Endodermal cell (in vitro differentiated cells): ENCODE measurements at regions not wholly inside any gene's neighbourhood (a gene's known extent, or its start where the extent isn't known, plus 50 kb on each side); places are given as distances from the start of the nearest gene placed in this dataset.

Experiments
- DNase-seq: peaks from one replicate; pipeline ENCODE4 v3.0.0-alpha.2; 2017
- H3K27ac ChIP-seq: 2 replicates; pipeline ENCODE4 v1.5.1; 2013; ENCODE audit warnings: mild to moderate bottlenecking, low read depth, low read length, moderate library complexity
- H3K27me3 ChIP-seq: 2 replicates; pipeline ENCODE4 v1.6.1; 2013; ENCODE audit warnings: mild to moderate bottlenecking, low read length, moderate library complexity; ENCODE audit not compliant: insufficient read depth, control insufficient read depth, poor library complexity, severe bottlenecking
- H3K36me3 ChIP-seq: 2 replicates; pipeline ENCODE4 v1.7.0; 2013; ENCODE audit warnings: mild to moderate bottlenecking, low read length, moderate library complexity; ENCODE audit not compliant: control insufficient read depth, insufficient read depth
- H3K4me1 ChIP-seq: one replicate; pipeline ENCODE4 v1.7.0; 2013; ENCODE audit warnings: low read length; ENCODE audit not compliant: control insufficient read depth, insufficient read depth
- H3K4me3 ChIP-seq: 2 replicates; pipeline ENCODE4 v1.5.1; 2013; ENCODE audit warnings: mild to moderate bottlenecking, low read length, moderate library complexity
- H3K9ac ChIP-seq: 2 replicates; pipeline ENCODE4 v1.6.1; 2013; ENCODE audit warnings: mild to moderate bottlenecking, low read length, moderate library complexity; ENCODE audit not compliant: poor library complexity, severe bottlenecking; ENCODE audit errors: extremely low read depth
- H3K9me3 ChIP-seq: 2 replicates; pipeline ENCODE4 v1.6.1; 2013; ENCODE audit warnings: mild to moderate bottlenecking, low read length, moderate library complexity; ENCODE audit not compliant: control insufficient read depth
- H3K27ac Mint-ChIP-seq: 2 replicates; pipeline ENCODE4 v1.8.0; 2020; ENCODE audit warnings: mixed read lengths
- H3K27me3 Mint-ChIP-seq: 2 replicates; pipeline ENCODE4 v1.8.0; 2021; ENCODE audit warnings: mild to moderate bottlenecking, mixed read lengths; ENCODE audit not compliant: insufficient read depth
- H3K36me3 Mint-ChIP-seq: 2 replicates; pipeline ENCODE4 v1.8.0; 2020; ENCODE audit warnings: low read depth, mixed read lengths
- H3K4me1 Mint-ChIP-seq: 2 replicates; pipeline ENCODE4 v1.8.0; 2020; ENCODE audit warnings: mixed read lengths
- H3K4me3 Mint-ChIP-seq: 2 replicates; pipeline ENCODE4 v1.8.0; 2020; ENCODE audit warnings: mild to moderate bottlenecking, moderate library complexity, mixed read lengths
- H3K9me3 Mint-ChIP-seq: 2 replicates; pipeline ENCODE4 v1.8.0; 2020; ENCODE audit warnings: mild to moderate bottlenecking, mixed read lengths
- WGBS, 2 experiments: methylation state at CpG; one replicate each; pipeline versions ENCODE4 v1.1.5 to v1.1.7; 2013; ENCODE audit warnings: missing lambda C conversion rate in 2 of 2, mixed read lengths in 1 of 2; ENCODE audit not compliant: insufficient coverage in 1 of 2, insufficient read length in 1 of 2; 5-methylcytosine and 5-hydroxymethylcytosine counted together
- TF ChIP-seq, protein P1 (sequence below): fragments of 200-600 bp; sonication (generic); conservative IDR thresholded peaks from 2 replicates; pipeline ENCODE4 v1.5.0; 2021; ENCODE audit warnings: antibody characterized with exemption, mild to moderate bottlenecking

DNA sequence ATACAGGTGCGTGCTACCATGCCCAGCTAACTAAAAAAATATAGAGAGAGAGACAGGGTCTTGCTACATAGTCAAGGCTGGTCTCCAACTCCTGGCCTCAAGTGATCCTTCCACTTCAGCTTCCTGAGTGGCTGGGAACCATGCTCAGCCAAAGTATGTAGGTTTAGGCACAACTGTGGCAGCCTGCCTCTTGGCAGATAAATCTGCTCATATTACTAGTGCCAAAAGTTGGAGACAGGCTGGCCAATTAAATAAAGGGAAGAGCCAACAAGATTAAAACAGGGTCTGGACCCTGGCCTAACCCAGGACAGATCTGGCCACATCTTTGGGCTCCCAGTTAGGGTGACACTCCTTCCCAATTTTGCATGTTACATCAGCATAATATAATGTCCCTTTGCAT lies 151.7 kb downstream of the CBLN1 start:
- H3K27me3 Mint-ChIP-seq, result peaks cover 14% of the 10 kb centered on the region
- H3K36me3 ChIP-seq, result no peaks in the 10 kb centered on the region
- no peaks in the 10 kb centered on the region for H3K4me1 ChIP-seq
- H3K4me3 Mint-ChIP-seq, result no peak overlapping the region
- no peaks in the 10 kb centered on the region for H3K36me3 Mint-ChIP-seq
- no peaks in the 10 kb centered on the region for H3K9me3 Mint-ChIP-seq
- 93% methylated on average over 1 of the region's 1 CpG; no CpG with 5 or more reads in 1 of the 2 experiments for WGBS, 2 experiments
- H3K27ac ChIP-seq, result no peak overlapping the region
- H3K4me1 Mint-ChIP-seq, result peaks cover 3% of the 10 kb centered on the region
- H3K27ac Mint-ChIP-seq, result no peak overlapping the region
- no peak overlapping the region for H3K4me3 ChIP-seq
- no peak overlapping the region for H3K9ac ChIP-seq
- TF ChIP-seq, protein P1, sequence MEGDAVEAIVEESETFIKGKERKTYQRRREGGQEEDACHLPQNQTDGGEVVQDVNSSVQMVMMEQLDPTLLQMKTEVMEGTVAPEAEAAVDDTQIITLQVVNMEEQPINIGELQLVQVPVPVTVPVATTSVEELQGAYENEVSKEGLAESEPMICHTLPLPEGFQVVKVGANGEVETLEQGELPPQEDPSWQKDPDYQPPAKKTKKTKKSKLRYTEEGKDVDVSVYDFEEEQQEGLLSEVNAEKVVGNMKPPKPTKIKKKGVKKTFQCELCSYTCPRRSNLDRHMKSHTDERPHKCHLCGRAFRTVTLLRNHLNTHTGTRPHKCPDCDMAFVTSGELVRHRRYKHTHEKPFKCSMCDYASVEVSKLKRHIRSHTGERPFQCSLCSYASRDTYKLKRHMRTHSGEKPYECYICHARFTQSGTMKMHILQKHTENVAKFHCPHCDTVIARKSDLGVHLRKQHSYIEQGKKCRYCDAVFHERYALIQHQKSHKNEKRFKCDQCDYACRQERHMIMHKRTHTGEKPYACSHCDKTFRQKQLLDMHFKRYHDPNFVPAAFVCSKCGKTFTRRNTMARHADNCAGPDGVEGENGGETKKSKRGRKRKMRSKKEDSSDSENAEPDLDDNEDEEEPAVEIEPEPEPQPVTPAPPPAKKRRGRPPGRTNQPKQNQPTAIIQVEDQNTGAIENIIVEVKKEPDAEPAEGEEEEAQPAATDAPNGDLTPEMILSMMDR, result no peak
- no peaks in the 10 kb centered on the region for H3K9me3 ChIP-seq
- no peak for DNase-seq
- H3K27me3 ChIP-seq, result peaks cover 11% of the 10 kb centered on the region

DNA sequence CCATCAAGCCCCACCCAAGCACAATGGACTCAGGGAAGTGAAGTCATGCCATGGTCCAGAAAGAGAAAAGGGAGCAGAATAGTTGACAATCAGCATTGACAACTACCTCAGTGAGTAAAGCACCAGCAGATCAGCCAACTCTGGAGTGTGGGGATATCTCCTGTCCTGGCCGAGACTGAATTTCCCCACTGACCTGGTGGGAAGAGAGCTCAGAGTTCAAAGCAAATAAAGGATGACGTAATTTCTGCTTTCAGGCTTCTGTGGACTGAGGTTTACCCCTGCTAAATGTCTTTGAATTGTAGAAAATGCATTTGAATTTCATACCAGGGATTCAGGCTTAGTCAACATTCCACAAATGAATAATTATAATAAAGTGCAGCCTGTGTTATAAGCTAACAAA lies 152.9 kb downstream of the CBLN1 start:
- H3K27ac Mint-ChIP-seq, result no peak overlapping the region
- H3K4me1 Mint-ChIP-seq, result peaks cover 3% of the 10 kb centered on the region
- H3K9me3 Mint-ChIP-seq, result no peaks in the 10 kb centered on the region
- 82 to 83% methylated on average over 1 to 2 of the region's 2 CpGs for WGBS, 2 experiments
- H3K9me3 ChIP-seq, result no peaks in the 10 kb centered on the region
- H3K27me3 ChIP-seq, result peaks cover 11% of the 10 kb centered on the region
- no peak for DNase-seq
- H3K9ac ChIP-seq, result no peak overlapping the region
- no peak overlapping the region for H3K27ac ChIP-seq
- TF ChIP-seq, protein P1, result no peak
- no peak overlapping the region for H3K4me3 Mint-ChIP-seq
- H3K4me3 ChIP-seq, result no peak overlapping the region
- no peaks in the 10 kb centered on the region for H3K36me3 Mint-ChIP-seq
- no peaks in the 10 kb centered on the region for H3K36me3 ChIP-seq
- H3K27me3 Mint-ChIP-seq, result peaks cover 16% of the 10 kb centered on the region
- no peaks in the 10 kb centered on the region for H3K4me1 ChIP-seq

DNA sequence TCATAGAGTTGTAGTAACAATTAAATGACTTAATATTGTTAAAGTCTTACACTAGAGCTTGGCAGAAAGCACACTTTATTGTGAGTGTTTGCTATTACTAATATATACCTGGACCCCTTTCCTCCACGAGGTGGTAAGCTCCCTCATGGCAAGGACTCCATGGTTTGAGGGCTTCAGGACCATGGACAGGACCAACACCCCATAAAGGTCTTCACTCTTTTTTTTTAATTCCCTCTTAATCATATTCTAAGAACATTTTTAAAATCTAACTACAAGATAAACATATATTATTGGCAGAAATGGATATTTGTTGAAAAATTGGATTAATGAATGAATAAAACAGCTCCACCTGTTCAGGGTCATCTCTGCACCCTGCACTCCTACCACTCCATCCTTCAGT lies 154.5 kb downstream of the CBLN1 start:
- H3K9me3 Mint-ChIP-seq, result no peaks in the 10 kb centered on the region
- DNase-seq, result peak; percentile 75
- Histone ChIP-seq H3K27ac (no peak overlapping the region), H3K36me3 (no peaks in the 10 kb centered on the region), H3K27me3 (peaks cover 11% of the 10 kb centered on the region), H3K9me3 (no peaks in the 10 kb centered on the region), H3K4me1 (no peaks in the 10 kb centered on the region), H3K4me3 (no peak overlapping the region), H3K9ac (no peak overlapping the region)
- H3K4me3 Mint-ChIP-seq, result no peak overlapping the region
- peaks cover 20% of the 10 kb centered on the region for H3K27me3 Mint-ChIP-seq
- no peaks in the 10 kb centered on the region for H3K36me3 Mint-ChIP-seq
- H3K4me1 Mint-ChIP-seq, result peaks cover 3% of the 10 kb centered on the region
- TF ChIP-seq, protein P1, result no peak
- H3K27ac Mint-ChIP-seq, result no peak overlapping the region
- 68% methylated on average over 1 of the region's 1 CpG; no CpG with 5 or more reads in 1 of the 2 experiments for WGBS, 2 experiments
